ENCODE measurements at regions not wholly inside any gene's neighbourhood (a gene's known extent, or its start where the extent isn't known, plus 50 kb on each side); places are given as distances from the start of the nearest gene placed in this dataset.

- TF ChIP-seq POLR2A (IDR thresholded peaks at IDR 0.05; ENCODE audit: low read length) (no peak), GATA1 (IDR thresholded peaks at IDR 0.05; ENCODE audit: low read depth, low read length) (no peak)
These were observed 153.0 kb downstream of the FOXA2 start for GRCh38 chr20:22431419-22431818.

All from erythroblast (primary cell).